Nephron (organoid): ENCODE measurements at regions not wholly inside any gene's neighbourhood (a gene's known extent, or its start where the extent isn't known, plus 50 kb on each side); places are given as distances from the start of the nearest gene placed in this dataset.

ENCODE experiments used
- H3K27ac Mint-ChIP-seq, 3 experiments: 2 replicates each; pipeline ENCODE4 v1.8.0; 2020; ENCODE audit warnings: mixed read lengths in 3 of 3, mild to moderate bottlenecking in 2 of 3, moderate library complexity in 1 of 3
- H3K27me3 Mint-ChIP-seq: 2 replicates; pipeline ENCODE4 v1.8.0; 2021; ENCODE audit warnings: low read depth, mild to moderate bottlenecking, moderate library complexity, mixed read lengths
- H3K36me3 Mint-ChIP-seq: 2 replicates; pipeline ENCODE4 v1.8.0; 2020; ENCODE audit warnings: low read depth, mixed read lengths
- H3K4me1 Mint-ChIP-seq: 2 replicates; pipeline ENCODE4 v1.8.0; 2020; ENCODE audit warnings: mixed read lengths
- H3K4me3 Mint-ChIP-seq, 3 experiments: 2 replicates each; pipeline ENCODE4 v1.8.0; 2020; ENCODE audit warnings: mild to moderate bottlenecking in 3 of 3, mixed read lengths in 3 of 3, moderate library complexity in 2 of 3
- H3K9me3 Mint-ChIP-seq: 2 replicates; pipeline ENCODE4 v1.8.0; 2020; ENCODE audit warnings: mixed read lengths
- TF ChIP-seq, protein P1 (sequence below), 3 experiments: fragments of 200-600 bp; sonication (generic); IDR thresholded peaks; one replicate each; pipeline ENCODE4 v1.5.0; 2021; ENCODE audit warnings: antibody characterized with exemption in 3 of 3; ENCODE audit not compliant: unreplicated experiment in 3 of 3

DNA sequence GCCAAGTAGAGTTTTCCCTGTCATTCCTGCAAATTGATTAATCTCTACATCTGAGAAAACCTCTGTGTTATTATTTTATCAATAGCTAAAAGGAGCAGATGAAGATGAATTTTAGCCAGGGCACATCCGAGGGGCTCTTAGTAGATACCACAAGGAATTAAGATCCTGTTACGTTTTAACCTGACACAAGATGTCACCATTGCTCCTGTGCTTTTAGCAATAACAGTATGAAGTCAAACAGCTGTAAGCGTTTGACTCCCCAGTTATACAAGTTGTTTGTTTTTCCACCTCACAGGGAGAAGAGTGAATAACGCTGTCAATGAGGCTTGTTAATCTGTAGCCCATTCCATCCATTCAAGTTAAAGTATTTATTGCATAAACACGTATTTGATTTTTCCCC lies 76.0 kb upstream of the AP1S2 start:
- Mint-ChIP-seq H3K4me3 (no peak overlapping the region), H3K9me3 (peaks cover 2% of the 10 kb centered on the region), H3K36me3 (no peaks in the 10 kb centered on the region), H3K27me3 (peaks cover 3% of the 10 kb centered on the region), H3K4me1 (no peaks in the 10 kb centered on the region), H3K27ac (peak overlapping the region in 2 of 3 experiments; percentile 16 to 35)
- TF ChIP-seq, protein P1, sequence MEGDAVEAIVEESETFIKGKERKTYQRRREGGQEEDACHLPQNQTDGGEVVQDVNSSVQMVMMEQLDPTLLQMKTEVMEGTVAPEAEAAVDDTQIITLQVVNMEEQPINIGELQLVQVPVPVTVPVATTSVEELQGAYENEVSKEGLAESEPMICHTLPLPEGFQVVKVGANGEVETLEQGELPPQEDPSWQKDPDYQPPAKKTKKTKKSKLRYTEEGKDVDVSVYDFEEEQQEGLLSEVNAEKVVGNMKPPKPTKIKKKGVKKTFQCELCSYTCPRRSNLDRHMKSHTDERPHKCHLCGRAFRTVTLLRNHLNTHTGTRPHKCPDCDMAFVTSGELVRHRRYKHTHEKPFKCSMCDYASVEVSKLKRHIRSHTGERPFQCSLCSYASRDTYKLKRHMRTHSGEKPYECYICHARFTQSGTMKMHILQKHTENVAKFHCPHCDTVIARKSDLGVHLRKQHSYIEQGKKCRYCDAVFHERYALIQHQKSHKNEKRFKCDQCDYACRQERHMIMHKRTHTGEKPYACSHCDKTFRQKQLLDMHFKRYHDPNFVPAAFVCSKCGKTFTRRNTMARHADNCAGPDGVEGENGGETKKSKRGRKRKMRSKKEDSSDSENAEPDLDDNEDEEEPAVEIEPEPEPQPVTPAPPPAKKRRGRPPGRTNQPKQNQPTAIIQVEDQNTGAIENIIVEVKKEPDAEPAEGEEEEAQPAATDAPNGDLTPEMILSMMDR (IDR thresholded peaks at IDR 0.05; ENCODE audit: unreplicated experiment in 3 of 3): peak; percentile 36 to 58 (median 42)

DNA sequence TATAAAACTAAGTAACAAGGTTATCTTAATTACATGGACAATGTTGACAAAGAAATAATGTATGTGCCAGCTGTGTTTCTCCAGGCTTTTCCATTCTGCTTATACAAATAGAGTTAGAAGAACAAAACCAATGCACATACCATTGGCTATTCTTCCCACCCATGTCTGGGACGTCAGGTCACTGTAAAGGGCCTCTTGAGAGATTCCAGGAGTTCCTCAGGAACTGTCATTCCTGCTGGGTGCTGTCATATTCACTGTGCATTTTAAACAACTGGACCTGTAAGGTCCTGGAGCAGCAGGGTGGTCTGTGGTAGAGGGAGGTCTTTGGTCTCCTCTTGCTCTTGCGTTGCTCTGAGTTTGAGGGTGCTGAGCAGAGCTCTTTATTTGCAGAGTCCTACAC lies 74.6 kb upstream of the AP1S2 start:
- TF ChIP-seq, protein P1 (IDR thresholded peaks at IDR 0.05; ENCODE audit: unreplicated experiment in 3 of 3): no peak
- peaks cover 3% of the 10 kb centered on the region for H3K27me3 Mint-ChIP-seq
- no peak overlapping the region for H3K27ac Mint-ChIP-seq
- peaks cover 2% of the 10 kb centered on the region for H3K9me3 Mint-ChIP-seq
- H3K4me3 Mint-ChIP-seq: no peak overlapping the region
- H3K36me3 Mint-ChIP-seq: no peaks in the 10 kb centered on the region
- H3K4me1 Mint-ChIP-seq: no peaks in the 10 kb centered on the region

DNA sequence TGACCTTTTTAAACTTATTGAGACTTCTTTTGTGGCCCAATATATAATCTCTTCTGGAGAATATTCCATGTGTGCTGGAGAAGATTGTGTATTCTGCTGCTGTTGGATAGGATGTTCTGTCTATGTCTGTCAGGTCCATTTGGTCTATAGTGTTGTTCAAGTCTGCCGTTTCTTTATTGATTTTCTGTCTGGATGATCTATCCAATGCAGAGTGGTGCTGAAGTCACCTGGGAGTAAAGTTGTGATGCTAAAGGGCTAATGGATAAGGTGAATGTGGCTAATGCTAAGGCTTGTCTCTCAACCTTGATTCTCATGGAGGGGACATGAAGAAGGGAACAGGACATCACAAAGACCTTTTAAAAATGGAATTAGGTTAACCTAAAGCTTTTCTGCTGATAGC lies 72.0 kb upstream of the AP1S2 start:
- TF ChIP-seq, protein P1 (IDR thresholded peaks at IDR 0.05; ENCODE audit: unreplicated experiment in 3 of 3): no peak
- H3K9me3 Mint-ChIP-seq: peaks cover 2% of the 10 kb centered on the region
- no peaks in the 10 kb centered on the region for H3K4me1 Mint-ChIP-seq
- H3K36me3 Mint-ChIP-seq: no peaks in the 10 kb centered on the region
- H3K4me3 Mint-ChIP-seq: no peak overlapping the region
- H3K27me3 Mint-ChIP-seq: peaks cover 3% of the 10 kb centered on the region
- H3K27ac Mint-ChIP-seq: no peak overlapping the region

DNA sequence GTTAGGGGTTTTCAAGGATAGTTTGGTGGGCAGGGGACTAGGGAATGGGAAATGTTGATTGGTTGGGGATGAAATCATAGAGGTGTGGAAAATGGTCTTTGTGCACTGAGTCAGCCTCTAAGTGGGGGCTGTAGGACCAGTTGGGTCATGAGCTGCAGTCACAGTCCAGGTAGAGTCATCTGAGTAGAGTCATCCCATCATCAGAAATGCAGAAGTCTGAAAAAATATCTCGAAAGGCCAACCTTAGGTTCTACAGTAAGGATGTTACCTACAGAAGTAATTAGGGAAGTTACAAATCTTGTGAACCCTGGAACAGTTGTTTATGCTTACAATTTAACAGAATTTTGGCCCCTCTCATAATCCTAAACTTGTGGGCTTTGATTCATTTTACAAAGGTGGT lies 63.4 kb upstream of the AP1S2 start:
- H3K4me1 Mint-ChIP-seq: peaks cover 5% of the 10 kb centered on the region
- H3K4me3 Mint-ChIP-seq: no peak overlapping the region
- TF ChIP-seq, protein P1 (IDR thresholded peaks at IDR 0.05; ENCODE audit: unreplicated experiment in 3 of 3): no peak
- no peaks in the 10 kb centered on the region for H3K27me3 Mint-ChIP-seq
- H3K36me3 Mint-ChIP-seq: peaks cover 4% of the 10 kb centered on the region
- H3K9me3 Mint-ChIP-seq: peaks cover 9% of the 10 kb centered on the region
- H3K27ac Mint-ChIP-seq: no peak overlapping the region

DNA sequence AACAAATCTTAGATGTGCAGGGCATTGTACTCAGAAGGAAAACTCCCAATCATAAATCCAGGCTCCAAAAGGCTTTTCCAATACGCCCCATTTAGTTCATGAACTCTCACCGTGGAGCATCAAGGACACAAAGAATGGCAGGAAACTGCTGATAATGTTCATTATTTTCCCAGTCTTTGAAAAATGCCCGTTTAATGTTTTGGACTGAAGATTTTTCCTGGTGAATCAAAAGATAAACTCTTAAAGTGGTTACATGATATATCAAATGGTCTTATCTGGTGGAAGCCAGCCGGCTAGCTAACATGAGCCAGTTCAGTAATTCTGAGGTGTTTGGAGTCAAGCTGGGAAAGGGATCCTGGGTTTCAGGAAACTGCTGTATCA lies 62.1 kb upstream of the AP1S2 start:
- H3K9me3 Mint-ChIP-seq: peaks cover 9% of the 10 kb centered on the region
- no peaks in the 10 kb centered on the region for H3K27me3 Mint-ChIP-seq
- no peak overlapping the region for H3K4me3 Mint-ChIP-seq
- TF ChIP-seq, protein P1 (IDR thresholded peaks at IDR 0.05; ENCODE audit: unreplicated experiment in 3 of 3): no peak
- peaks cover 4% of the 10 kb centered on the region for H3K36me3 Mint-ChIP-seq
- peak overlapping the region; percentile 2 to 36 (median 31) for H3K27ac Mint-ChIP-seq
- peaks cover 5% of the 10 kb centered on the region for H3K4me1 Mint-ChIP-seq

DNA sequence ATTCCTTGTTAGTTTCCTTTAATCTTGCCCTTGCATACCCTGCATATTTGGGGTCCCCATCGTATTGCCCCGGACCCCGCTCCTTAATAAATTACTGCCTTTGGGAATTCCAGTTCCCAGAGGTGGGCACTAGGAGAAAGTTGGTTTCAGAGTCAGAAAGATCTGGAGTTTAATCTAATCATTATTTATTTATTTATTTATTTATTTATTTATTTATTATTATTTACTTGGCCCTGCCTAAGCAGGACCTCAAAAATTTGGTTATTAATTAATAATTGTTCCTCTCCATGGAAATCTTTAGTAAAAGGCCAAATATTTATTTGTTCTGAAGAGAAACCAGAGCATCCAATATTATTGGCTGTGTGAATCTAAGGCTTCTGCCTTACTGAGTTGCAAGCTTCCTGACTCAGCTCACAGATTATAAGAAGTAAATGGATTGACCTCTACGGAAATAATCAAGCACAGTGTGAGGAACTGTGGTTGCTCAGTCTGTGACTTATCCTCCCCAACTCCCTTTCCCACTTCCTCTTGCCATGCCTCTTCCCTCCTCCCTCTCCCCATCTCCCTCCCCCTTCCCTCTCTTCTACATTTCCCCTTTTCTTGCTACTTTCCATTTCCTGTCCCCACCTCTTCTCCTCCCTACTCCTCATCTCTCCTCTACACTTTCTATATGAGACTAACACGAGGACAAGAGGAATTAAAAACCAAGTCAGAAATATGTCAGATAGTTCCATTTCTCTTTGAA lies 61.5 kb upstream of the AP1S2 start:
- Mint-ChIP-seq H3K9me3 (peaks cover 9% of the 10 kb centered on the region), H3K4me3 (no peak overlapping the region), H3K36me3 (peaks cover 4% of the 10 kb centered on the region), H3K4me1 (peaks cover 5% of the 10 kb centered on the region), H3K27ac (peak overlapping the region; percentile 2 to 36 (median 31)), H3K27me3 (no peaks in the 10 kb centered on the region)
- TF ChIP-seq, protein P1 (IDR thresholded peaks at IDR 0.05; ENCODE audit: unreplicated experiment in 3 of 3): no peak
